Omental fat pad (tissue), 3 donors: ENCODE measurements at regions not wholly inside any gene's neighbourhood (a gene's known extent, or its start where the extent isn't known, plus 50 kb on each side); places are given as distances from the start of the nearest gene placed in this dataset.

Experiments used
- ATAC-seq: fragments of 150-250 bp; one replicate; pipeline ENCODE4 v1.9.1; 2016; ENCODE audit warnings: mild to moderate bottlenecking, moderate library complexity; ENCODE audit not compliant: low FRiP score
- DNase-seq: peaks from one replicate; pipeline ENCODE4 v3.0.0-alpha.2; 2019; ENCODE audit warnings: low spot score
- CTCF ChIP-seq, 3 donors: fragments of 450-650 bp; IDR thresholded peaks; one replicate each; pipeline ENCODE4 v1.5.1; 2016 to 2017; ENCODE audit warnings: antibody characterized with exemption in 3 of 3, mild to moderate bottlenecking in 3 of 3, moderate library complexity in 2 of 3

GRCh38 chr22:25360411-25360810 is 141.0 kb downstream of the CRYBB2 start:
- no peak for DNase-seq
- ATAC-seq = no peak
- TF ChIP-seq CTCF (IDR thresholded peaks at IDR 0.05) = no peak

GRCh38 chr22:25360891-25361645 is 141.6 kb downstream of the CRYBB2 start:
- no peak for TF ChIP-seq CTCF (IDR thresholded peaks at IDR 0.05)
- ATAC-seq (no peak), DNase-seq (no peak)

GRCh38 chr22:25361899-25362214 is 142.4 kb downstream of the CRYBB2 start:
- no peak for ATAC-seq
- TF ChIP-seq CTCF (IDR thresholded peaks at IDR 0.05) = no peak

GRCh38 chr22:25362215-25362882 is 142.9 kb downstream of the CRYBB2 start:
- DNase-seq (peak; percentile 87), ATAC-seq (no peak)
- no peak for TF ChIP-seq CTCF (IDR thresholded peaks at IDR 0.05)

More at GRCh38 chr22:25361899-25362214, 142.4 kb downstream of the CRYBB2 start:
- no peak for DNase-seq

GRCh38 chr22:25362883-25363240 is 143.4 kb downstream of the CRYBB2 start:
- TF ChIP-seq CTCF (IDR thresholded peaks at IDR 0.05) = no peak
- ATAC-seq = no peak
- DNase-seq = no peak

- ATAC-seq (no peak), DNase-seq (no peak)
- no peak for TF ChIP-seq CTCF (IDR thresholded peaks at IDR 0.05)
Measured at GRCh38 chr22:25363474-25363873, 144.0 kb downstream of the CRYBB2 start.

GRCh38 chr22:25364281-25364680 is 144.8 kb downstream of the CRYBB2 start:
- TF ChIP-seq CTCF (IDR thresholded peaks at IDR 0.05) = no peak
- DNase-seq (no peak), ATAC-seq (no peak)
